CD4-positive, alpha-beta T cell treated with Interleukin-15 for 1 hour (primary cell): ENCODE measurements at regions not wholly inside any gene's neighbourhood (a gene's known extent, or its start where the extent isn't known, plus 50 kb on each side); places are given as distances from the start of the nearest gene placed in this dataset.
"Not testable (repeated sequence)": the region's sequence is repeated elsewhere in the genome, so short reads cannot be mapped to it uniquely, and the experiment has no call there.

Experiments
- DNase-seq: peaks from one replicate; pipeline ENCODE4 v3.0.0-alpha.2; 2020

DNA sequence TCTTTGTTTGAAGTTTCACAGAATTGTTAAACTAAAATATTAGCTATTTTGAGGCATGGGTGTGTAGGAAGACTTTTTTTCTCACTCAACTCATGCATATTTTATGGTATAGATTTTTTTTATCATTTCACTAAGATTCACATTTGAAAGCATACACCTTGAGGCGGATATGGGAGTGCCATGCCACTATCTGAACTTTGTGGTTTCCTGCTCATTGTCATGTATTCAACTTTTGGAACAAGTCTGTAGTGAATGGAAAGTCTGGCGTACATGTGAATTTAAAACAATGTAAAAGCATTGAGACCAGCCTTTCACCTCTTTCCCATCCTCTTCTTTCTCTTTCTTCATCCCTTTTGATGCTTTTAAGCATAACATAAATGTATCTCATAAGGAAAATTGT, 147.9 kb downstream of the TPBG start:
- DNase-seq, result no peak

DNA sequence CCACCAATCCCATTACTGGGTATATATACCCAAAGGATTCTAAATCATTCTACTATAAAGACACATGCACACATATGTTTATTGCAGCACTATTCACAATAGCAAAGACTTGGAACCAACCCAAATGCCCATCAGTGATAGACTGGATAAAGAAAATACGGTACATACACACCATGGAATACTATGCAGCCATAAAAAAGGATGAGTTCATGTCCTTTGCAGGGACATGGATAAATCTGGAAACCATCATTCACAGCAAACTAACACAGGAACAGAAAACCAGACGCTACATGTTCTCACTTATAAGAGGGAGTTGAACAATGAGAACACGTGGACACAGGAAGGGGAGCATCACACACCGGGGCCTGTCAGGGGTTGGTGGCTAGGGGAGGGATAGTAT, 154.3 kb downstream of the TPBG start:
- DNase-seq, result not testable (repeated sequence)

DNA sequence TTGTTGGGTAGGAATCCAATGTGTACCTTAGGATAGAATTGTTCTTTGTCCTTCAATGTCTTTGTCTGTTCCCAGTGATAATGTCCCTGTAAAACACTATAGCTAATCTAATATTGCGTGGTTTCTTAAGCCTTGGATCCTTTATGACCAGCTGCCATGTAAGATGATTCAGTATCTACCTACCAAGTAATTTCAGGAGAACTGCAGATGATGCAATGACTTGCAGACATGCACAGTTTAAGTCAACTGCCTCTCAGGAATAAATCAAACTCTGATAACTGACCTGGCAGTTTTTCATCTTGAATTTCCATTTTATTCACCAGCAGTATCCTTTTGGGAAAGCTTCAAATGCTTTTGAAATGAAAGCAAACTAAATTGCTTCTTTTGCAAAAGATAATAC, 157.8 kb downstream of the TPBG start:
- DNase-seq, result no peak

DNA sequence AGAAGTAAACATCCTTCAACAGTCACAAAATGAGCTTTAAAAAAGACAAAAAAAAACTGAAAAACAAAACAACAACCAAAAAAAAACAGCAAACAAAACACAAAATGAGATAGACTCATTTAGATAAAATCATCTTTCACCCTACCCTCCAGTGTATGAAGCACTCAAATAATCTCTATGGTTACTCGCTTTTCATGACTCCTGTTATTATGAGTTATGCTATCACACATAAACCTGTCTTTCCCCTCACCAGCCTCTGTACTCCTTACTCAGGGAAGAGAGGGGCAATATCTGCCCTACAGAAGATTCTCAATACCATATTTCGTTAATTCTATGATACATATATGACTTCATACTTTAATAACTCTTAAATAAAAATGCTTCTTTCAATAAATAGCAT, 158.2 kb downstream of the TPBG start:
- no peak for DNase-seq

DNA sequence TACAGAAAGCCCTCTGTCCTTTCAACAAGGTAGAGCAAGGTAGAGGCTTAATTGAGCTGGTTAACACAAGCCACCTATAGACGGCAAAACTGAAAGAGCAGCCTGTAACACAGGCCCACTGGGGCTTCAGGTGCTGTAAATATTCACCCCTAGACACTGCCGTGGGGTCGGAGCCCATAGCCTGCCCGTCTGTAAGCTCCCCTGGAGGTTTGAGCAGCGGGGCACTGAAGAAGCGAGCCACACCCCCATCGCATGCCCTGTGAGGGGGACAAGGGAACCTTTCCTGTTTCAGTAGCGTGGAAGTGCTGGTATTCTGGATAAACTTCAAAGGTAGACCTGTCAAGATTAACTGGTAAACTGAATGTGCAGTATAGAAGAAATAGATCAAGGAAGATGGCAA, 160.4 kb downstream of the TPBG start:
- no peak for DNase-seq

DNA sequence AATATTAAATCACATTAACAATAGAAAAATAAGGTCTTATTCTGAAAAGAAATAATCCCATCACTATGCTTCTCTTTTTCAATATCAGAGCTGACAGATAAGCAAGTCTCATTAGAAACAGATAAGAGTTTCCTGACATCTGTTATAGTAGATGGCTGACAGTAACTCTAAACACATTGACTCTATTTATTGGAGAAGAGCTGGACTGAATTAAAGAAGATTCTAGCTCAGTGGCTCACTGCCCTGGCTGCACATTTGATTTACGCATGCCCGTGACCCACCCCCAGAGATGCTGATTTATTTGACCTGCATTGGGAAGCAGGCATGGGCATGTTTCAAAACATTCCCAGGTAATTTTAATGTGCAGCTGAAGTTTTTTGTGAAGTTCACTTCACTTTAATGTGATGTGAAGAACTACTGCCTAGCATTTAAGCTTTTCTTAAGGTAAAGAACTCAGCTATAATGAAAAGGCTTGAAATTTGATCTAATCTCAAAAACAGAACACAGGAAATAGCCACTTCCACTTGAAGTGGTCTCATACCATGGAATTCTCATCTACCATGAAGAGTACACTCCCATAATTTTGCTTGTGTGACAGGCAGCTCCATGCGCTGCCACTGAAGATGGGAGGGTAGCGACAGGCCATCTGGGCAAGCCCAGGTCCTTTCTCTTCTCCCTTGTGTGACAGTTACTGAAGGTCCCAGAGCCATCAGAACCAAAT, 162.3 kb downstream of the TPBG start:
- no peak for DNase-seq

DNA sequence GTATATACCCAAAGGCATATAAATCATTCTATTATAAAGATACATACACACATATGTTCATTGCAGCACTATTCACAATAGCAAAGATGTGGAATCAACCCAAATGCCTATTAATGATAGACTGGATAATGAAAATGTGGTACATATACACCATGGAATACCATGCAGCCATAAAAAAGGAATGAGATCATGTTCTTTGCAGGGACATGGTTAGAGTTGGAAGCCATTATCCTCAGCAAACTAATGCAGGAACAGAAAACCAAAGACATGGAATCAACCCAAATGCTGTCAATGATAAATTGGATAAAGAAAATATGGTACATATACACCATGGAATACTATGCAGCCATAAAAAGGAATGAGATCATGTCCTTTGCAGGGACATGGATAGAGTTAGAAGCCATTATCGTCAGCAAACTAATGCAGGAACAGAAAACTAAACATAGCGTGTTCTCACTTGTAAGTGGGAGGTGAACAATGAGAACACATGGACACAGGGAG, 166.4 kb downstream of the TPBG start:
- DNase-seq, result not testable (repeated sequence)

DNA sequence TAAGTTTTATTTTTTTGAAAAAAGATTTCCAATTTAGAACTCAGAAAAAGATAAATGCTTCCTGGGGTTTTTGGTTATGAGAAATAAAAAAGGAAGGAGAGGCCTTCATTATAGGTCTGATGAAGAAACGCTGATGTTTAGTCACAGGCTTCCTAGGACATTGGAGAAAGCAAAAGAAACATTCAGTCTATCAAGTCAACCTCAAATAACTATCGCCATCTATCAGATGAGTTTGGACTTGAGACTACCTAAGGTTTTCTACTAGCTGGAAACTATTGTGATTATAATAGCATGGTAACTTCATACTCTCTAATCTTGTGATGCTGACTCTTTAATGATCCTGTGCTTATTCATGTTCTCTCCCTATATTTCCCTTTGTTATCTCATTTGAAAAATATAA, 171.3 kb downstream of the TPBG start:
- DNase-seq, result no peak

DNA sequence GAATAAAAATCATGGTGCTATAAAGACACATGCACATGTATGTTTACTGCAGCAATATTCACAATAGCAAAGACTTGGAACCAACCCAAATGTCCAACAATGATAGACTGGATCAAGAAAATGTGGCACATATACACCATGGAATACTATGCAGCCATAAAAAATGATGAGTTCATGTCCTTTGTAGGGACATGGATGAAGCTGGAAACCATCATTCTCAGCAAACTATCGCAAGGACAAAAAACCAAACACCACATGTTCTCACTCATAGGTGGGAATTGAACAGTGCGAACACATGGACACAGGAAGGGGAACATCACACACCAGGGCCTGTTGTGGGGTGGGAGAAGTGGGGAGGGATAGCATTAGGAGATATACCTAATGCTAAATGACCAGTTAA, 185.9 kb downstream of the TPBG start:
- DNase-seq, result not testable (repeated sequence)

DNA sequence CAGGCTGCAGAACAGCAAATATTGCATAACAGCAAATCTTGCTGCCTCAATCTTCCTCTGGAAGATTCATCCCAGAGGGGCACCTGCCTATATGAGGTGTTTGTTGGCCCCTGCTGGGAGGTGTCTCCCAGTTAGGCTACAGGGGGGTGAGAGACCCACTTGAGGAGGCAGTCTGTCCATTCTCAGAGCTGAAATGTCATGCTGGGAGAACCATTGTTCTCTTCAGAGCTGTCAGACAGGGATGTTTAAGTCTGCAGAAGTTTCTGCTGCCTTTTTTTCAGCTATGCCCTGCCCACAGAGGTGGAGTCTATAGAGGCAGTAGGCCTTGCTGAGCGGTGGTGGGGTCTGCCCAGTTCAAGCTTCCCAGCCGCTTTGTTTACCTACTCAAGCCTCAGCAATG, 187.7 kb downstream of the TPBG start:
- not testable (repeated sequence) for DNase-seq

DNA sequence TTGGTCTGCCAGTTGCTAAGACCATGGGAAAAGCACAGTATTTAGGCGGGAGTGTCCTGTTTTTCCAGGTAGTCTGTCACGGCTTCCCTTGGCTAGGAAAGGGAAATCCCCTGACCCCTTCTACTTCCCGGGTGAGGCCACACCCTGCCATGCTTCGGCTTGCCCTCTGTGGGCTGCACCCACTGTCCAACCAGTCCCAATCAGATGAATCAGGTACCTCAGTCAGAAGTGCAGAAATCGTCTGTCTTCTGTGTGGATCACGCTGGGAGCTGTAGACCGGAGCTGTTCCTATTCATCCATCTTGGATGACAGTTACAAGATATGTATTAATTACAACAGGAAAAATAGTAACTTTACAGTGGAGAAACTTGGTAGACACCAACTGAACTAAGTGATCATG, 188.2 kb downstream of the TPBG start:
- no peak for DNase-seq

DNA sequence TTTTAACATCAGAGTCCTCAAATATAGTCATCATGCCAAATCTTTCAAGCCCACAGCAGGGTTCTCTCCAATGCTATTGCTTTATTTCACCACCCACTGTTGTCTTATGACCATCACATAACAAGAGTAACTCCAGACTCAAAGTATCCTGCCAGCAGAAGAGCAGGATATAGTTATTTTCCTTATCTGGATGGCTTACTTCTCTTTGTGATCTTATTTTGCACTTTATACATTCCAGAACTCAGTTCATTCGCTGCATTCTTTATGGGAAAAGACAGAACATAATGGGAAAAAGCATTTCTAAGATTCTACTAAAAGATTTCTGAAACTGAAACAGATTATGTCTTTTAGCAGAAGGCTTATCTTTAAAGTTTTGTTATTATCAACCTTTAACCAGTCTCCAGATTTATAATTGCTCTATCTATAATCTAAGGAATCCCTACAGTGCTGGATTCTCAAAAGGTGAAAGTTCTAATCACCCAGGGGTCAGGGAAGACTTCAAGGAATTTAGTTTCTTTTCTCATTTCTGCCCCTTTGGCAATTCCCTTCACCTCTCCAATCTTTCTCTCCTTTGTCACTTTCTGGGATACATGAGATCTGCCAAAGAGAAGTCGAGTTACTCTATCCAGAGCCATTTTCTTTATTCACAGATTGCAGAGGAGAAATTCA, 190.4 kb downstream of the TPBG start:
- DNase-seq, result no peak

DNA sequence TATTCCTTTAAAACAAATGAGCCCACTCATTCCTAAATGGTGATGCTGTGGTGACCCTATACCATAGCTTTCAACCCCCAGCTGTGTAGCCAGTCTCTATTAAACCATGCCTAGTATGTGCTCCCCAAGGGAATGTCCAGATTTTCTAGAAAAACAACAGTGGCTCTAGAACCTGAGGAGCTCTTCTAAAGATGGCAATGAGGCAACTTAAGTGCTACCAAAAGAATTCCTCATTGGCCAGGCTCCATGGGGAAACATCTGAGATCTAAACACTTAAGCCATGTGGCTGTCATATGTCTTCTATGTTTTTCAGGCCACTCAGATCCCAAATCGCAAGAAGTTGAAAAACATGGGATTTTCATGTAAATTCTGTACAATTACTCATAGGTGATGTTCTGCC, 191.0 kb downstream of the TPBG start:
- no peak for DNase-seq

DNA sequence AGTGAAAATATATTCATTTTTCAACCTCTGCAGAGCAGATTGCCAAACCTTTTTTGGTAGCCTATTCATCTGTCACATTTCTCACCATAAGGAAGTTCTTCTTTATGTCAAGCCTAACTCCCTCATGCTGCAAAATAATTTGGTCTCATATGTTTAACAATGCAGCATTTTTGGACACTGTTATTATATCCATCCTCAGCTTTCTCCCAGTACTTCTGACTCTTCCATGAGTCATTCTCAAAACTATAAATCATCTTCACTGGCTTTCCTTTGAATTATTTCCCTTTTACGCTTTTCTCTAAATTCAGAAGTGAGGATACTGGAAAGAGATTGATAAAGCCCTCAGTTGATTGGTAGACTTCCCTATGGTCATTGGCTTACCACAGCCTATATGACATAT, 192.2 kb downstream of the TPBG start:
- no peak for DNase-seq

DNA sequence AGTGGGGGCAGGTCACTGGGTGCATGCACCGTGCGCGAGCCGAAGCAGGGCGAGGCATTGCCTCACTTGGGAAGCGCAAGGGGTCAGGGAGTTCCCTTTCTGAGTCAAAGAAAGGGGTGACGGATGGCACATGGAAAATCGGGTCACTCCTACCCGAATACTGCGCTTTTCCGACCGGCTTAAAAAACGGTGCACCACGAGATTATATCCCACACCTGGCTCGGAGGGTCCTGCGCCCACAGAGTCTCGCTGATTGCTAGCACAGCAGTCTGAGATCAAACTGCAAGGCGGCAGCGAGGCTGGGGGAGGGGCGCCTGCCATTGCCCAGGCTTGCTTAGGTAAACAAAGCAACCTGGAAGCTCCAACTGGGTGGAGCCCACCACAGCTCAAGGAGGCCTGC, 194.9 kb downstream of the TPBG start:
- DNase-seq, result not testable (repeated sequence)

DNA sequence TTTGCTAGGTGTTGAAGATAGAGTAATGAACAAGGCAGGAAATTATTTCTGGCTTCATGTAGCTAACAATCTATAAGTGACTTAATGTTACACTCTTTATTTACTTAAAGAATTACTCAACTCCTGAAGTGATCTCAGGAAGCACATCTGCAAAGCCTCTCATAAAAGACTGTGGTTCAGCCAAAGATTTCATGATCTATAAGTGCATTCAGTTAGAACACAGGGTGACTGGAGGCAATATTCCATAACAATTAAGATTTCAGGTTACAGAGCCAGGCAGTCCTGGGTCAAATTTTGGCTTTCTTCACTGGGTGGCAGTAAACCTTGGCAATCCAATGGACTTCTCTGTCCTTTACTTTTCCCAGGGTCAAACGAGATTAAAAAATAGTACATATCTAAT, 204.0 kb downstream of the TPBG start:
- DNase-seq, result no peak

DNA sequence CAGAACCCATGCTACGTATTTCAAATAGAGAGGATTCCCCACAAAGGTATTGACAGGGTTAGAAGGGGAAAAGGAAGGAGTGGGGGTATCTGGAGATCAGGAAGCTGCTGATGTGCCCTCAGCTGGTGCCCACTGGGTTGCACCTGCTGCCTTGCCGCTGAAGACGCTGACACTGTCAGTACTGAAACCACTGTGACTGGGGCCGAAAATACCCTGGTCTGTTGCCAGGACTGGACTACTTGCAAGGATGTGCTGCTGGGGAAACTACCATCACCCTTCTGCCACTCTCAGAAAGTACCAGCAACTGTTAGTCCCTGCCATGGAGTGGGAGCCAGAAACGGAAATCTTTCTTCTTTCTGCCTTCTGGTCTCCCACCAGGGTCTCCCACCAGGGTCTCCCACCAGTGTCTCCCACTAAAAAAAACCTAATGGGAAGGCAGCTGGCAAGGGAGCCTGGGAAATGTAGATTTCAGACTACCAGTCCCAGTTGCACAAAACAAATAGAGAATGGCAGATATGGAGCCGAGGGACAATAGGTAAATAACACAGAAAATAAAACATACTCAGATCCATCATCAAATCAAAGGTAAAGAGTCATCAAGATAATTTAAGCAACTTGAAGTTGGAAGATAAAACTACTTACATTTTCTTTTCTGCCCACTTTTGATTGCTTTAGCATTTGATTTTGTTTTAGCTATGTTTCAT, 204.8 kb downstream of the TPBG start:
- DNase-seq, result no peak

DNA sequence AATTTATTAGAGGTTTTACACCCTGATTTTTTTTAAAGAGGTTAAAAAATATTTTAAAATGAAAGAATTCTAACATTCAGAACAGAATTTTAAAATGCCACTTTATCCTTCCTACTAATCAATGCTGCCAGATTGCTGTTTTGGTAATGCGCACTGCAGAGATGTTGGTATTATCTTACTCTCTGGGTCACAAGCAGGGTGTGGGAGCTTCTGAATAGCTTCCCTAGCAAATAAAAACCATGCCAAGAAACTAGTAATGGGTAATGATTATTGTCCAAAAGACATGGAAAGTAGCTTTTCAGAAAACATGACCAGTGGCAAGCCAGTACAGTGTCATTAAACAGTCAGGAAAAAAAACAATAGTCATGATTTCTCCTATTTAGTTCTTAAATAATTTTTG, 205.4 kb downstream of the TPBG start:
- no peak for DNase-seq

DNA sequence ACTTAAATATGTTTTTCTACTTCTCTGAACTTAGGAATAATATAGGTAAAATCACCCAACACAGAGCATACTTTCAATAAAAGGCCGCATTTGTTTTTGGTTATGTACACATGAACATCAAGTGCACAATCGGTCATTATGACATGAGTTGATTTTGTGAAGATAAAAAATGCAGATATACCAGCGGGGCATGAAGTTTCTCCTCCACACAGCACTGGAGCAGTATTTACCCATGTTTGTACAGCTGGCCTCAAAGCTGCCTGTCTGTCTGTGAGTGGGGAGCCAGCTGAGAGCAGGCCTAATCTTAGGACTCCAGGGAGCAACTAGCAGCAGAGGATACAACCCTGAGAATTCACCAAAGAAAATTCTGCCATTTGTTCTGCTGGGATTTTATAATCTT, 206.5 kb downstream of the TPBG start:
- DNase-seq, result no peak

DNA sequence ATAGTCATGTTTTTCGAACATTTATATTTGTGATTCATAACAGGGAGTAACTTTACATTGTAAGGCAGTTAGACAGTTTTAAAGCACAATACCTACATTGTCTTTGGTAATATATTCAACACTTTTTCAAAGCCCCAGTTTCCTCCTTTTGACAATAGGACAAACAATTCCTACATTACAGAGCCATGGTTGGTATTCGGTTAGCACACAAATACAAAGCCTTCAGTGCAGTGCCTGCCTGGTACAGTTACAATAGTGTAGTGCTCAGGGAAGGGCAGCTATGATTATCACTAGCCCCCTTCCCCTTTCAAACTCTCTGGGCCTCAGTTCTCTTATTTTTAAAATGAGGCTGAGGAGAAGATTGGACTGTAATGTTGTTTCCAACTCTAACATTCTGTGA, 207.8 kb downstream of the TPBG start:
- no peak for DNase-seq

DNA sequence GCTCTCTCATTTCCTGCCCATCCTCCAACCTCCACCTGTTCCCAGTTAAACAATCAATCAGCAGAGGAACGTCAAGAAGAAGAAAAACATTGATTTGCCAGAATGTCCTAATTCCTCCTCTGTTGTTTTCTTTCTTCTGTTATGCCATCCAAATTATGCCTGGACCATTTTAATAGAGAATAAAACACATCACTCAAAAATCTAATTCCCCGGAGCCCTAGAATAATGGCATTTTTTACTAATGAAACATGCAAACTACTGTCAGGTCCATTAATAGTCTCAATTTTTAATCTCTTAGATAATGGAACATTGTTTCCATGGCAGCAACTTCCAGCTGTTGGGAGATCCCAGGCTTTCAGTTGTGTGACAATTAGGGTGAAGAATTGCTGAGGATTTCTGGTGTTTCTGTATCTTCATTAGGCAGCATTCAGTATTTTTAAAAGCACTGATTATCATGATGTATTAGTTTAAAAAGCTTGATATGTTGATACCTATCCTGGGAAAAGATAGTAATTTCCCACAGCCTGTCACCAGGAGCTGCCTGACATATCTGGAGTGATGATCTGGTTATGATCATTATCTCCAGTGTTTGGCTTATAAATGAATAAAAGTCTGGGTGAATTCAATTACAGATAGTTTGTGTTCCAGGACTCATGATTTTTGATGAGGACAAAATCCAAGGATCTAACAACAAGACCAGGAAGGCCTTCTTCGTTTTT, 209.8 kb downstream of the TPBG start:
- DNase-seq, result no peak

DNA sequence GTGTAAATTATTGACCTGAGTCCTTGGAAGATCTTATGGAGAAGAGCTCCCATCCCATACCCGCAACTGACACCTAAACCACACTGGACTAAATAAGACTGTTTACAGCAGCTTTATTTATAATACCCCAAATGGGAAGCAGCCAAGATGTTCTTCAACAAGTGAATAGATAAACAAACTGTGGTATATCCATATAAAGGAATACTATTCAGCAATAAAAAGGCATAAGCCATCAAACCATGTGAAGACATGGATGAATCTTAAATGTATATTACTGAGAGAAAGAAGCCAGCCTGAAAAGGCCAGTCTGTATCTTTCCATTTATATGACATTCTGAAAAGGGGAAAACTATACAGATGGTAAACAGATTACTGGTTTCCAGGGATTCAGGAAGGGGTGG, 212.7 kb downstream of the TPBG start:
- DNase-seq, result no peak

DNA sequence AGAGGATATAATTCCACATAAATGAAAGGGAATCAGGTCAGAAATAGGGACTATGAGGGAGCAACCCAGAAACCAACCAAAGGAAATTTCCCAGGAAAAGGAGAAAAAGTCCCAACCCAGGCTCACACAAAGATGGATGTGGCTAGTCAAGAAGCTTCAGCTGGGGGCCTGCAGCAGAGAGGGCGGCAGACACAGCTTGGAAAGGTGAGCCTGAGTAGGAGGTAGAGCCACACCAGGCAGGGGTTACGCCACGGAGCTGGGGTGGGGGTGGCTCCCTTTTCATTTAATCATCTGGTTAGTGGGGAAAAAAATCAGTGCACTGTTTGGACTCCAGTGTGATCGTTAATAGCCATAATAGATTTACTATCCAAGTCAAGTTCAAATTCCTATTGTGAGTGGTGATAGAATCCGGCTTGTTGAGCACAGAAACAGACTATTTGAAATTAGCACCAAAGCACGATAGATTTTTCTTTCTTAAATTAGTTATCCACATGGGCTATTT, 220.6 kb downstream of the TPBG start:
- no peak for DNase-seq
